Sigmoid colon (tissue), 4 donors: ENCODE measurements at regions not wholly inside any gene's neighbourhood (a gene's known extent, or its start where the extent isn't known, plus 50 kb on each side); places are given as distances from the start of the nearest gene placed in this dataset.

ENCODE experiments used
- CTCF ChIP-seq, 4 experiments: fragments of 450-650 bp in 3 of 4; fragments of 200-600 bp in 1 of 4; IDR thresholded peaks; one replicate each; pipeline ENCODE4 v1.5.1; 2016 to 2019; ENCODE audit warnings: antibody characterized with exemption in 4 of 4, mild to moderate bottlenecking in 3 of 4, moderate library complexity in 2 of 4
- POLR2A ChIP-seq, 2 donors: fragments of 450-650 bp; IDR thresholded peaks; one replicate each; pipeline ENCODE4 v1.6.1; 2016; ENCODE audit warnings: antibody characterized with exemption in 2 of 2, mild to moderate bottlenecking in 2 of 2, moderate library complexity in 2 of 2
- POLR2AphosphoS5 ChIP-seq, 4 donors: sonication (generic); formaldehyde crosslinking; IDR thresholded peaks; one replicate each; pipeline ENCODE4 v1.6.1; 2017; ENCODE audit warnings: antibody characterized with exemption in 4 of 4

DNA sequence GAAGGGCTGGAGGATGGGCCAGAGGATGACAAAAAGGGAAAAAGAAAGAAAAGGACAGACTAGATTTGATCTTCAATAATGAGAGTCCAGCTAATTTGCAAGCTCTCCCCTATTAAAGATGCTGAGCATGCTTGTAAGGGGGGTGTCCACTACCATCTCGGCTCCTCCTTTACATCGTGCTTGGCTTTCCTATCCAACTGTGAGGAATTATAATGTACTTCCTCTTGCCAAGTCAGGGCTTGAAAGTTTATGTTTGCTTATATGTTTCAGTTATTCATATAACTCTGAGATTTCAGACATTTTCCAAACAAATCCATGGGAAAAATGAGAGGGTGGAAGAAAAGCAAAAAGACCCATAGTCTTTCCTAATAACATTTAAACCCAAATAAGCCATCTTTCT lies 387.1 kb downstream of the METTL15 start:
- TF ChIP-seq CTCF (IDR thresholded peaks at IDR 0.05): no peak
- TF ChIP-seq POLR2A (IDR thresholded peaks at IDR 0.05): no peak
- no peak for TF ChIP-seq POLR2AphosphoS5 (IDR thresholded peaks at IDR 0.05)
